Breast epithelium (tissue), 3 donors: ENCODE measurements at regions not wholly inside any gene's neighbourhood (a gene's known extent, or its start where the extent isn't known, plus 50 kb on each side); places are given as distances from the start of the nearest gene placed in this dataset.

Experiments
- POLR2A ChIP-seq: fragments of 450-650 bp; IDR thresholded peaks from one replicate; pipeline ENCODE4 v1.6.1; 2016; ENCODE audit warnings: antibody characterized with exemption, mild to moderate bottlenecking, moderate library complexity
- POLR2AphosphoS5 ChIP-seq, 3 donors: sonication (generic); formaldehyde crosslinking; IDR thresholded peaks; one replicate each; pipeline ENCODE4 v1.6.1; 2017; ENCODE audit warnings: antibody characterized with exemption in 3 of 3
- TF ChIP-seq, protein P1 (sequence below), 3 donors: fragments of 450-650 bp; IDR thresholded peaks; one replicate each; pipeline ENCODE4 v1.5.1; 2016 to 2017; ENCODE audit warnings: antibody characterized with exemption in 3 of 3, mild to moderate bottlenecking in 3 of 3, moderate library complexity in 3 of 3

DNA sequence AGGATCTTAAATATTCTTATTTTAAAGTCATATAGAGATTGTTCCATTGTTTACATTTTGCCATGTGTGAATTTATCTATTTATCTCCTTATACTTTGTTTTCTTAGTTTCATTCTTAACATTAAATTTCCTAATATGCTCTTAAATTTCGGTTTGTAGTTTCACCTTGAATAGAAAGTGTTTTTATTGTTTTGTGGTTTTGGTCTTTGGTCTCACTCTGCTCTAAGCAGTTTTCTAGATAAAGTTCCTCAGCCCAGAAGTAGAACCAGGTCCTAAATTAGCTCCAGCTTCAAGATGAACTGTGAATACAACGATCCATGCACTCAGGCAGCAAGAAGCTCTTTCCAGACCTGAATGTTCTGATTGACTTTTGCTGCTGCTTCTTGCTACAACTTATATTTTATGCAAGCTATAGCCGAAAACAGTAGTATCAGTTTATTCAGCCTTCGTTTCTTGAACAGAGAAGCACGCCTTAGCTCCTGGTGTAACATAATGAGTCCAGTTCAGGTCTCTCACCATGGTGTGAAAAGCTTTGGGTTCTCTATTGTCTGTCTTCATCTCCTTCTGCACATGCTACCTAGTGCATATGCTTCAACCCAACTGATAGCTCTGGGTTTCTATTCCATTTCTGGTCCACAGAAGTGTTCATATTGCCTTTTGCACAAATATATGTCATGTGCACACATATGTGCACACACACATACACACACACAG lies 95.3 kb downstream of the SEM1 start:
- TF ChIP-seq, protein P1, sequence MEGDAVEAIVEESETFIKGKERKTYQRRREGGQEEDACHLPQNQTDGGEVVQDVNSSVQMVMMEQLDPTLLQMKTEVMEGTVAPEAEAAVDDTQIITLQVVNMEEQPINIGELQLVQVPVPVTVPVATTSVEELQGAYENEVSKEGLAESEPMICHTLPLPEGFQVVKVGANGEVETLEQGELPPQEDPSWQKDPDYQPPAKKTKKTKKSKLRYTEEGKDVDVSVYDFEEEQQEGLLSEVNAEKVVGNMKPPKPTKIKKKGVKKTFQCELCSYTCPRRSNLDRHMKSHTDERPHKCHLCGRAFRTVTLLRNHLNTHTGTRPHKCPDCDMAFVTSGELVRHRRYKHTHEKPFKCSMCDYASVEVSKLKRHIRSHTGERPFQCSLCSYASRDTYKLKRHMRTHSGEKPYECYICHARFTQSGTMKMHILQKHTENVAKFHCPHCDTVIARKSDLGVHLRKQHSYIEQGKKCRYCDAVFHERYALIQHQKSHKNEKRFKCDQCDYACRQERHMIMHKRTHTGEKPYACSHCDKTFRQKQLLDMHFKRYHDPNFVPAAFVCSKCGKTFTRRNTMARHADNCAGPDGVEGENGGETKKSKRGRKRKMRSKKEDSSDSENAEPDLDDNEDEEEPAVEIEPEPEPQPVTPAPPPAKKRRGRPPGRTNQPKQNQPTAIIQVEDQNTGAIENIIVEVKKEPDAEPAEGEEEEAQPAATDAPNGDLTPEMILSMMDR (IDR thresholded peaks at IDR 0.05), result no peak
- TF ChIP-seq POLR2A (no peak), POLR2AphosphoS5 (IDR thresholded peaks at IDR 0.05) (no peak)
